Spinal cord (tissue), 9 donors: ENCODE measurements at regions not wholly inside any gene's neighbourhood (a gene's known extent, or its start where the extent isn't known, plus 50 kb on each side); places are given as distances from the start of the nearest gene placed in this dataset.
A peak's percentile ranks its signal among the peaks of the same experiment; 100 is the strongest.

Source experiments
- DNase-seq, 6 donors: peaks; one replicate each; pipeline versions ENCODE4 v3.0.0 to v3.0.0-alpha.2; 2013 to 2015; ENCODE audit warnings: low spot score in 6 of 6, low read depth in 4 of 6
- H3K27ac ChIP-seq: one replicate; pipeline ENCODE4 v1.5.1; 2013; ENCODE audit warnings: low read depth, low read length, control low read depth
- H3K27me3 ChIP-seq: one replicate; pipeline ENCODE4 v1.6.1; 2013; ENCODE audit warnings: low read length; ENCODE audit not compliant: control insufficient read depth, insufficient read depth
- H3K36me3 ChIP-seq: one replicate; pipeline ENCODE4 v1.6.1; 2013; ENCODE audit warnings: low read length; ENCODE audit not compliant: control insufficient read depth, insufficient read depth
- H3K4me1 ChIP-seq: one replicate; pipeline ENCODE4 v1.6.1; 2013; ENCODE audit warnings: low read length; ENCODE audit not compliant: control insufficient read depth, insufficient read depth
- H3K4me3 ChIP-seq: one replicate; pipeline ENCODE4 v1.5.1; 2013; ENCODE audit warnings: low read depth, low read length, control low read depth
- H3K9me3 ChIP-seq: one replicate; pipeline ENCODE4 v1.6.1; 2013; ENCODE audit warnings: low read length; ENCODE audit not compliant: control insufficient read depth, insufficient read depth
- WGBS: methylation state at CpG from one replicate; pipeline ENCODE4 v1.1.5; 2013; ENCODE audit warnings: missing lambda C conversion rate; ENCODE audit not compliant: insufficient coverage; 5-methylcytosine and 5-hydroxymethylcytosine counted together
- donor health status: healthy.

GRCh38 chr14:34224221-34224620 is 237.8 kb downstream of the SPTSSA start:
- DNase-seq, result no peak
- no peaks in the 10 kb centered on the region for H3K9me3 ChIP-seq
- no peaks in the 10 kb centered on the region for H3K27me3 ChIP-seq
- no peaks in the 10 kb centered on the region for H3K4me1 ChIP-seq
- H3K36me3 ChIP-seq, result no peaks in the 10 kb centered on the region
- H3K27ac ChIP-seq, result no peak overlapping the region
- H3K4me3 ChIP-seq, result no peak overlapping the region

GRCh38 chr14:34223373-34224148 is 238.5 kb downstream of the SPTSSA start:
- 30% methylated on average over 1 of the region's 3 CpGs for WGBS

GRCh38 chr14:34222867-34223266 is 239.2 kb downstream of the SPTSSA start:
- H3K4me1 ChIP-seq, result no peaks in the 10 kb centered on the region
- H3K9me3 ChIP-seq, result no peaks in the 10 kb centered on the region
- no peak overlapping the region for H3K27ac ChIP-seq
- H3K4me3 ChIP-seq, result no peak overlapping the region
- 83% methylated on average over 2 of the region's 6 CpGs for WGBS
- H3K27me3 ChIP-seq, result no peaks in the 10 kb centered on the region
- peak in 1 of 6 donors; percentile 48 for DNase-seq
- H3K36me3 ChIP-seq, result no peaks in the 10 kb centered on the region

More at GRCh38 chr14:34223373-34224148, 238.5 kb downstream of the SPTSSA start:
- Histone ChIP-seq H3K27ac (no peak overlapping the region), H3K9me3 (no peaks in the 10 kb centered on the region), H3K36me3 (no peaks in the 10 kb centered on the region), H3K4me3 (no peak overlapping the region), H3K4me1 (no peaks in the 10 kb centered on the region), H3K27me3 (no peaks in the 10 kb centered on the region)
- DNase-seq, result peak in 2 of 6 donors; percentile 47 to 66

GRCh38 chr14:34222122-34222521 is 239.9 kb downstream of the SPTSSA start:
- no CpG with 5 or more reads among the region's 3 CpGs for WGBS
- Histone ChIP-seq H3K9me3 (no peaks in the 10 kb centered on the region), H3K36me3 (no peaks in the 10 kb centered on the region), H3K4me3 (no peak overlapping the region), H3K27ac (no peak overlapping the region), H3K4me1 (no peaks in the 10 kb centered on the region), H3K27me3 (no peaks in the 10 kb centered on the region)
- no peak for DNase-seq

- Histone ChIP-seq H3K36me3 (no peaks in the 10 kb centered on the region), H3K27ac (no peak overlapping the region), H3K4me1 (no peaks in the 10 kb centered on the region), H3K4me3 (no peak overlapping the region), H3K27me3 (no peaks in the 10 kb centered on the region), H3K9me3 (no peaks in the 10 kb centered on the region)
- WGBS, result 57% methylated on average over 6 of the region's 7 CpGs
- no peak for DNase-seq
Measured at GRCh38 chr14:34220921-34221320, 241.1 kb downstream of the SPTSSA start.

- Histone ChIP-seq H3K27me3 (no peaks in the 10 kb centered on the region), H3K36me3 (no peaks in the 10 kb centered on the region), H3K27ac (no peak overlapping the region), H3K9me3 (no peaks in the 10 kb centered on the region), H3K4me3 (no peak overlapping the region), H3K4me1 (no peaks in the 10 kb centered on the region)
- WGBS, result no CpG with 5 or more reads among the region's 2 CpGs
- DNase-seq, result no peak
Measured at GRCh38 chr14:34220378-34220706, 241.7 kb downstream of the SPTSSA start.

- WGBS, result no CpG with 5 or more reads among the region's 7 CpGs
- H3K4me1 ChIP-seq, result no peaks in the 10 kb centered on the region
- H3K9me3 ChIP-seq, result no peaks in the 10 kb centered on the region
- H3K36me3 ChIP-seq, result no peaks in the 10 kb centered on the region
- no peak overlapping the region for H3K4me3 ChIP-seq
- peak in 1 of 6 donors; percentile 15 for DNase-seq
- H3K27me3 ChIP-seq, result no peaks in the 10 kb centered on the region
- no peak overlapping the region for H3K27ac ChIP-seq
Measured at GRCh38 chr14:34219661-34220377, 242.2 kb downstream of the SPTSSA start.

GRCh38 chr14:34218881-34219280 is 243.2 kb downstream of the SPTSSA start:
- no peaks in the 10 kb centered on the region for H3K9me3 ChIP-seq
- no peaks in the 10 kb centered on the region for H3K36me3 ChIP-seq
- no peak overlapping the region for H3K4me3 ChIP-seq
- no peaks in the 10 kb centered on the region for H3K27me3 ChIP-seq
- peak in 1 of 6 donors; percentile 22 for DNase-seq
- H3K27ac ChIP-seq, result no peak overlapping the region
- WGBS, result no CpG with 5 or more reads among the region's 2 CpGs
- no peaks in the 10 kb centered on the region for H3K4me1 ChIP-seq

GRCh38 chr14:34214961-34215360 is 247.1 kb downstream of the SPTSSA start:
- Histone ChIP-seq H3K9me3 (no peaks in the 10 kb centered on the region), H3K36me3 (no peaks in the 10 kb centered on the region), H3K4me1 (no peaks in the 10 kb centered on the region), H3K27ac (no peak overlapping the region), H3K4me3 (no peak overlapping the region), H3K27me3 (no peaks in the 10 kb centered on the region)
- no peak for DNase-seq
- 100% methylated on average over 1 of the region's 5 CpGs for WGBS

GRCh38 chr14:34213332-34213731 is 248.7 kb downstream of the SPTSSA start:
- DNase-seq, result peak in 1 of 6 donors; percentile 27
- no peaks in the 10 kb centered on the region for H3K27me3 ChIP-seq
- 88% methylated on average over 1 of the region's 10 CpGs for WGBS
- H3K36me3 ChIP-seq, result no peaks in the 10 kb centered on the region
- no peak overlapping the region for H3K27ac ChIP-seq
- no peaks in the 10 kb centered on the region for H3K4me1 ChIP-seq
- no peaks in the 10 kb centered on the region for H3K9me3 ChIP-seq
- no peak overlapping the region for H3K4me3 ChIP-seq
